AG09319 (cell line): ENCODE measurements at regions not wholly inside any gene's neighbourhood (a gene's known extent, or its start where the extent isn't known, plus 50 kb on each side); places are given as distances from the start of the nearest gene placed in this dataset.

ENCODE experiments used
- DNase-seq: peaks from one replicate; pipeline ENCODE4 v3.0.0-alpha.2; 2010; ENCODE audit warnings: low read depth; ENCODE audit errors: extremely low read depth
- CTCF ChIP-seq: IDR thresholded peaks from 2 replicates; pipeline ENCODE4 v1.5.1; 2011; ENCODE audit warnings: low read depth, mild to moderate bottlenecking, inconsistent platforms, low read length, moderate library complexity

- no peak for TF ChIP-seq CTCF
- no peak for DNase-seq
Measured at GRCh38 chr16:14373896-14374295, 256.2 kb downstream of the PARN start.

- TF ChIP-seq CTCF, result no peak
- no peak for DNase-seq
Measured at GRCh38 chr16:14373406-14373805, 256.7 kb downstream of the PARN start.

GRCh38 chr16:14372471-14372870 is 257.6 kb downstream of the PARN start:
- TF ChIP-seq CTCF, result no peak
- DNase-seq, result no peak

- TF ChIP-seq CTCF, result no peak
- no peak for DNase-seq
Measured at GRCh38 chr16:14371778-14372431, 258.2 kb downstream of the PARN start.

GRCh38 chr16:14370736-14371234 is 259.3 kb downstream of the PARN start:
- no peak for TF ChIP-seq CTCF
- no peak for DNase-seq

- no peak for DNase-seq
- no peak for TF ChIP-seq CTCF
Measured at GRCh38 chr16:14369734-14370598, 260.1 kb downstream of the PARN start.

- DNase-seq, result no peak
- TF ChIP-seq CTCF, result no peak
Measured at GRCh38 chr16:14368399-14368798, 261.7 kb downstream of the PARN start.
